Parathyroid adenoma (tissue), 2 donors: ENCODE measurements at regions not wholly inside any gene's neighbourhood (a gene's known extent, or its start where the extent isn't known, plus 50 kb on each side); places are given as distances from the start of the nearest gene placed in this dataset.

ENCODE experiments used
- H2AFZ ChIP-seq: fragments of 300-600 bp; sonication (generic); one replicate; pipeline ENCODE4 v1.7.0; 2017; ENCODE audit warnings: antibody characterized with exemption, mild to moderate bottlenecking
- H3K27ac ChIP-seq: fragments of 300-600 bp; sonication (generic); one replicate; pipeline ENCODE4 v1.7.0; 2017
- H3K27me3 ChIP-seq: fragments of 300-600 bp; sonication (generic); one replicate; pipeline ENCODE4 v1.7.0; 2017; ENCODE audit warnings: low read length; ENCODE audit not compliant: control insufficient read depth, insufficient read depth
- H3K36me3 ChIP-seq: fragments of 300-600 bp; sonication (generic); one replicate; pipeline ENCODE4 v1.7.0; 2017; ENCODE audit warnings: low read length; ENCODE audit not compliant: control insufficient read depth, insufficient read depth
- H3K4me1 ChIP-seq: fragments of 300-600 bp; sonication (generic); one replicate; pipeline ENCODE4 v1.7.0; 2017; ENCODE audit warnings: control low read depth
- H3K4me2 ChIP-seq: fragments of 300-600 bp; sonication (generic); one replicate; pipeline ENCODE4 v1.7.0; 2017; ENCODE audit warnings: low read length
- H3K4me3 ChIP-seq: fragments of 300-600 bp; sonication (generic); one replicate; pipeline ENCODE4 v1.7.0; 2017; ENCODE audit warnings: low read depth, low read length
- H3K79me2 ChIP-seq: fragments of 300-600 bp; sonication (generic); one replicate; pipeline ENCODE4 v1.7.0; 2017; ENCODE audit warnings: control low read depth
- H3K9ac ChIP-seq: fragments of 300-600 bp; sonication (generic); one replicate; pipeline ENCODE4 v1.7.0; 2017; ENCODE audit warnings: mild to moderate bottlenecking
- H3K9me3 ChIP-seq: fragments of 300-600 bp; sonication (generic); one replicate; pipeline ENCODE4 v1.7.0; 2017; ENCODE audit warnings: low read length; ENCODE audit not compliant: control insufficient read depth
- TF ChIP-seq, protein P1 (sequence below): fragments of 300-600 bp; sonication (generic); IDR thresholded peaks from one replicate; pipeline ENCODE4 v1.7.0; 2017; ENCODE audit warnings: antibody characterized with exemption, mild to moderate bottlenecking
- donor health status: primary hyperparathyroidism.

DNA sequence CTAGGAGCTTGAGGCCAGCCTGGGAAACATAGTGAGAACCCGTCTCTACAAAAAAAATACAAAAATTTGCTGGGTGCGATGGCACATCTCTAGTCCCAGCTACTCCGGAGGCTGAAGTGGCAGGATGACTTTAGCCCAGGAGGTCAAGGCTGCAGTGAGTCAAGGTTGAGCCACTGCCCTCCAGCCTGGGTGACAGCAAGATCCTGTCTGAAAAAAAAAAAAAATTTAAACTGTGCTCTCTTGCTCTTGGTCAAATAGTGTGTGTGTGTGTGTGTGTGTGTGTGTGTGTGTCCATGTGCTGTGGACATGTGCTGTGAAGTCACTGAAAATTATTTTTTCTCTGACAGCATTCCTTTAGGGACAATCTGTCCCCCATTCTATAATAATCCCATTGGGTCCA lies 62.1 kb upstream of the TCF7L2 start:
- no peak overlapping the region for H3K27ac ChIP-seq
- H3K9me3 ChIP-seq, result no peaks in the 10 kb centered on the region
- no peaks in the 10 kb centered on the region for H3K79me2 ChIP-seq
- no peaks in the 10 kb centered on the region for H3K4me1 ChIP-seq
- no peak overlapping the region for H2AFZ ChIP-seq
- H3K4me2 ChIP-seq, result no peak overlapping the region
- TF ChIP-seq, protein P1, sequence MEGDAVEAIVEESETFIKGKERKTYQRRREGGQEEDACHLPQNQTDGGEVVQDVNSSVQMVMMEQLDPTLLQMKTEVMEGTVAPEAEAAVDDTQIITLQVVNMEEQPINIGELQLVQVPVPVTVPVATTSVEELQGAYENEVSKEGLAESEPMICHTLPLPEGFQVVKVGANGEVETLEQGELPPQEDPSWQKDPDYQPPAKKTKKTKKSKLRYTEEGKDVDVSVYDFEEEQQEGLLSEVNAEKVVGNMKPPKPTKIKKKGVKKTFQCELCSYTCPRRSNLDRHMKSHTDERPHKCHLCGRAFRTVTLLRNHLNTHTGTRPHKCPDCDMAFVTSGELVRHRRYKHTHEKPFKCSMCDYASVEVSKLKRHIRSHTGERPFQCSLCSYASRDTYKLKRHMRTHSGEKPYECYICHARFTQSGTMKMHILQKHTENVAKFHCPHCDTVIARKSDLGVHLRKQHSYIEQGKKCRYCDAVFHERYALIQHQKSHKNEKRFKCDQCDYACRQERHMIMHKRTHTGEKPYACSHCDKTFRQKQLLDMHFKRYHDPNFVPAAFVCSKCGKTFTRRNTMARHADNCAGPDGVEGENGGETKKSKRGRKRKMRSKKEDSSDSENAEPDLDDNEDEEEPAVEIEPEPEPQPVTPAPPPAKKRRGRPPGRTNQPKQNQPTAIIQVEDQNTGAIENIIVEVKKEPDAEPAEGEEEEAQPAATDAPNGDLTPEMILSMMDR, result no peak
- no peaks in the 10 kb centered on the region for H3K27me3 ChIP-seq
- no peak overlapping the region for H3K4me3 ChIP-seq
- no peak overlapping the region for H3K9ac ChIP-seq
- no peaks in the 10 kb centered on the region for H3K36me3 ChIP-seq

DNA sequence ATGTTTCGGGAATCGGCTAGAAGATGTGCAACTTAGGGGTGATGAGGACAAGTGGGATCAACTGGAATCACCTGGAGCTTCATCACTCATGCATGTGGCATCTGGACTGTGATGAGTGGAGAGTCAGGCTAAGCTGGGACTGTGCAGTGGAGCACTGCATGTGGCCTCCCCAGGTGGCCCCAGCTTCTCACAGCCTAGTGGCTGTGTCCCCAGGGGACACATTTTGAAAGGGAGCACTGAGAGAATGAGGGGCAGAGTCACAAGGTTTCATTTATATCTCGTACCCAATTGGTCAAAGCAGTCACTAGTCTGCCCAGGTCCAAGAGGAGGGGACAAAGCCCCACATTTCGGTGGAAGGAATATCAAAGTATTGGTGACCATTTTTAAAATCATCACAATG lies 54.8 kb upstream of the TCF7L2 start:
- H2AFZ ChIP-seq, result no peak overlapping the region
- H3K4me3 ChIP-seq, result no peak overlapping the region

DNA sequence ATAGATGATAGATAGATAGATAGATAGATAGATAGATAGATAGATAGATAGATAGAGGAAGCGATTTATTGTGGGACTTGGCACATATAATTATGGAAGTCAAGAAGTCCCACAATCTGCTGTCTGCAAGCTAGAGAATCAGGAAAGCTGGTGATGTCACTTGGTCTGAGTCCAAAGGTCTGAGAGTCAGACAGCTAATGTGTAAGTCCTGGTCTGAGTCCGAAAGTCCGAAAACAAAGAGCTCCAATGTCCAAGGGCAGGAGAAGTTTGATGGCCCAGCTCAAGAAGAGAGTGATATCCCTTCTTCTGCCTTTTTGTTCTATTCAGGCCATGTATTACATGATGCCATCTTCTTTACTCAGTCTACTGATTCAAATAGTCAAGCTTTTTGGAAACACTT lies 53.8 kb upstream of the TCF7L2 start:
- no peak overlapping the region for H2AFZ ChIP-seq
- no peaks in the 10 kb centered on the region for H3K36me3 ChIP-seq
- no peak overlapping the region for H3K4me2 ChIP-seq
- TF ChIP-seq, protein P1, result no peak
- no peak overlapping the region for H3K27ac ChIP-seq
- H3K9me3 ChIP-seq, result no peaks in the 10 kb centered on the region
- H3K79me2 ChIP-seq, result no peaks in the 10 kb centered on the region
- no peaks in the 10 kb centered on the region for H3K4me1 ChIP-seq
- H3K4me3 ChIP-seq, result no peak overlapping the region
- no peak overlapping the region for H3K9ac ChIP-seq
- no peaks in the 10 kb centered on the region for H3K27me3 ChIP-seq

More for the DNA sequence above, 54.8 kb upstream of the TCF7L2 start:
- Histone ChIP-seq H3K9ac (no peak overlapping the region), H3K27ac (no peak overlapping the region), H3K4me2 (no peak overlapping the region), H3K9me3 (no peaks in the 10 kb centered on the region), H3K36me3 (no peaks in the 10 kb centered on the region), H3K4me1 (no peaks in the 10 kb centered on the region), H3K79me2 (no peaks in the 10 kb centered on the region), H3K27me3 (no peaks in the 10 kb centered on the region)
- TF ChIP-seq, protein P1, result no peak

DNA sequence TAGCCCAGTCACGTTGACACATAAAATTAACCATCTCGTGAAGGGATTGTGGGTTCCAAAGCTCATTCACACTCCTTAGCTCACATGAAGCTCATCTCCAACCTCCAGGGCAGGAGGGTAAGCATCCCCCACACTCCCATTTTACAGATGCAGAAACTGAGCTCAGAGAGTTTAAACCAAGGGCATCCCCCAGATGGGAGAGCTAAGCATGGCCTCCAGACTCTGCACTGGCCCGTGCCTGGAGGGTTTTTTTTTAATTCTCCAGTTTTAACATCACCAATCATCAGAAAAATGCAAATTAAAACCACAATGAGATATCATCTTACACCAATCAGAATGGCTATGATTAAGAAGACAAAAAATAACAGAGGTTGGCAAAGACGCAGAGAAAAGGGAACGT lies 53.3 kb upstream of the TCF7L2 start:
- Histone ChIP-seq H3K4me2 (no peak overlapping the region), H3K27ac (no peak overlapping the region), H3K9ac (no peak overlapping the region), H3K4me3 (no peak overlapping the region), H3K79me2 (no peaks in the 10 kb centered on the region), H3K9me3 (no peaks in the 10 kb centered on the region), H2AFZ (no peak overlapping the region), H3K27me3 (no peaks in the 10 kb centered on the region), H3K36me3 (no peaks in the 10 kb centered on the region), H3K4me1 (no peaks in the 10 kb centered on the region)
- TF ChIP-seq, protein P1, result no peak

DNA sequence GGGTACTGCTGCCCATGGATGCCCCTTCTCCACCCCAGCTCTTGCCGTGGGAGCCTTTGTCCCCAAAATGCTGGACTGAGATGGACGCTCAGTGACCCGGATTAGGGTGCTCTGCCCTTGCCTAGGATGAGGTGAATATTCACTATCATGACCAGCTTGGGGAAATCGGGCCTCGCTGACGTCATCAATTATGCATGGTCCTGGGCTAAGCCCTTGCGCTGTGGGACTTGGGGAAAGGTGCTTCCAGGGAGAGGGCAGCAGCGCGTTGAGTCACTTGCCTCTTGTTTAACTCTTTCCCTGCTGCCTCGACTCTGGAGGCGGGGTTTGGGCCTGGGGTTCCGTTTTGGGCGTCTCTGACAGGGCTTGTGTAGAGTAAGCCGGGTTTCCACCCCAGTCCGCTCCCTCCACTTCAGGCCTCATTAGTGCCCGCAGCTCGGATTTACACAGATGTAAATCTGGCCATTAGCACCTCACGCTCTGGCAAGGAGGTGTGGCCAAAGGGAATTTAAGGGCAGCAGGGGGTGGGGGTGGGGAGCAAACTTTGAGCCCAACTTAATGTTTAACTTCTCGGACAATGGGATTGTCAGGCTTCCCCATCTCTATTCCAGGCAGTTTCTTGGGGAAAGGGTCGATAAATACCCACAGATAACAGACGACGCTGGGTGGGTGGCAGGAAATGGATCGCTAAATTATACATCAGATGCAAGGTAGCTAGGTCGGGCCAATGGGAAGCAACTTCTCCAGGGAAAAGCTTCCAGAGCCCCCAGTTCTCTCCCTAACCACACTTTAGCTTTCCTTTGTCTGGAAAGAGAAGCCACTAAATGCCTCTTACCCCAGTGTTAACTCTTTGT lies 51.3 kb upstream of the TCF7L2 start:
- TF ChIP-seq, protein P1, result no peak
- Histone ChIP-seq H3K9me3 (no peaks in the 10 kb centered on the region), H3K4me2 (peak overlapping the region; percentile 53), H3K9ac (no peak overlapping the region), H3K4me1 (no peaks in the 10 kb centered on the region), H2AFZ (no peak overlapping the region), H3K79me2 (no peaks in the 10 kb centered on the region), H3K27me3 (no peaks in the 10 kb centered on the region), H3K4me3 (peak overlapping the region; percentile 0), H3K27ac (no peak overlapping the region), H3K36me3 (no peaks in the 10 kb centered on the region)
